Esophagus muscularis mucosa (tissue), 3 donors: ENCODE measurements at regions not wholly inside any gene's neighbourhood (a gene's known extent, or its start where the extent isn't known, plus 50 kb on each side); places are given as distances from the start of the nearest gene placed in this dataset.

ENCODE experiments used
- CTCF ChIP-seq, 3 experiments: fragments of 200-600 bp in 2 of 3; fragments of 450-650 bp in 1 of 3; sonication (generic) in 2 of 3; IDR thresholded peaks; one replicate each; pipeline ENCODE4 v1.5.1; 2017 to 2019; ENCODE audit warnings: antibody characterized with exemption in 3 of 3, mild to moderate bottlenecking in 2 of 3, moderate library complexity in 1 of 3
- POLR2AphosphoS5 ChIP-seq, 2 donors: sonication (generic); formaldehyde crosslinking; IDR thresholded peaks; one replicate each; pipeline ENCODE4 v1.6.1; 2017; ENCODE audit warnings: antibody characterized with exemption in 2 of 2

- TF ChIP-seq POLR2AphosphoS5 (IDR thresholded peaks at IDR 0.05) (no peak), CTCF (IDR thresholded peaks at IDR 0.05) (no peak)
These were observed 461.2 kb downstream of the NTRK2 start for GRCh38 chr9:85130764-85131163.
